8988T (cell line): ENCODE measurements at regions not wholly inside any gene's neighbourhood (a gene's known extent, or its start where the extent isn't known, plus 50 kb on each side); places are given as distances from the start of the nearest gene placed in this dataset.
"Not testable (repeated sequence)": the region's sequence is repeated elsewhere in the genome, so short reads cannot be mapped to it uniquely, and the experiment has no call there.

ENCODE experiments used
- DNase-seq: peaks from one replicate; pipeline ENCODE4 v3.0.0; 2011

- DNase-seq = no peak
Measured at GRCh38 chr6:169918239-169918953, 167.0 kb downstream of the ERMARD start.

- no peak for DNase-seq
Measured at GRCh38 chr6:169917153-169917552, 165.7 kb downstream of the ERMARD start.

- DNase-seq = no peak
Measured at GRCh38 chr6:169915769-169916550, 164.5 kb downstream of the ERMARD start.

- not testable (repeated sequence) for DNase-seq
Measured at GRCh38 chr6:169913745-169914144, 162.3 kb downstream of the ERMARD start.

DNA sequence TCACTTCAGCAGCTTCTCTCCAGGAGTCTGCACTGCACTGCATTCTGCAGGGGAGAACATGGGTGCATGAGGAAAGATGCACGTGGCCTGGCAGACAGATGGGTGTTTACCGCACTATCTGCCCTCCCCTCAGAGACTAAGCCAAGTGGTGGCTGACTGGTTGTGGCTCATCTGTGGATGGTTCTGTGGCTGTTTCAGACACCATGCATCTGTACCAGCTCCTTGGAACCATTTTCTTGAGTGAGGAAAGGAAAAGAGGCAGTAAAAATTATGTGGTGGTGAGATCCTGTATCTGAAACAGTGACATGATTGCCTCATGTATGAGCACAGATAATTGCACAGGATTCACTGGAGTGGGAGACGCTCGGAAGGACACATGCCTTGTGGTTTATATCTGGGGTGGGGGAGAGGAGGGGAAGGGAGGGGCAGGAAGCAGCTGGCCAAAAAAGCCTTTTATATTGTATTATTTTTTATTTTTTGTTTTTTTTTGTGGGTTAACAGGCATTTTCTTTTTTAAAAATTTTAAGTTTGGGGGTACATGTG lies 161.7 kb downstream of the ERMARD start:
- no peak for DNase-seq

GRCh38 chr6:169912266-169913095 lies 161.1 kb downstream of the ERMARD start:
- DNase-seq = no peak

DNA sequence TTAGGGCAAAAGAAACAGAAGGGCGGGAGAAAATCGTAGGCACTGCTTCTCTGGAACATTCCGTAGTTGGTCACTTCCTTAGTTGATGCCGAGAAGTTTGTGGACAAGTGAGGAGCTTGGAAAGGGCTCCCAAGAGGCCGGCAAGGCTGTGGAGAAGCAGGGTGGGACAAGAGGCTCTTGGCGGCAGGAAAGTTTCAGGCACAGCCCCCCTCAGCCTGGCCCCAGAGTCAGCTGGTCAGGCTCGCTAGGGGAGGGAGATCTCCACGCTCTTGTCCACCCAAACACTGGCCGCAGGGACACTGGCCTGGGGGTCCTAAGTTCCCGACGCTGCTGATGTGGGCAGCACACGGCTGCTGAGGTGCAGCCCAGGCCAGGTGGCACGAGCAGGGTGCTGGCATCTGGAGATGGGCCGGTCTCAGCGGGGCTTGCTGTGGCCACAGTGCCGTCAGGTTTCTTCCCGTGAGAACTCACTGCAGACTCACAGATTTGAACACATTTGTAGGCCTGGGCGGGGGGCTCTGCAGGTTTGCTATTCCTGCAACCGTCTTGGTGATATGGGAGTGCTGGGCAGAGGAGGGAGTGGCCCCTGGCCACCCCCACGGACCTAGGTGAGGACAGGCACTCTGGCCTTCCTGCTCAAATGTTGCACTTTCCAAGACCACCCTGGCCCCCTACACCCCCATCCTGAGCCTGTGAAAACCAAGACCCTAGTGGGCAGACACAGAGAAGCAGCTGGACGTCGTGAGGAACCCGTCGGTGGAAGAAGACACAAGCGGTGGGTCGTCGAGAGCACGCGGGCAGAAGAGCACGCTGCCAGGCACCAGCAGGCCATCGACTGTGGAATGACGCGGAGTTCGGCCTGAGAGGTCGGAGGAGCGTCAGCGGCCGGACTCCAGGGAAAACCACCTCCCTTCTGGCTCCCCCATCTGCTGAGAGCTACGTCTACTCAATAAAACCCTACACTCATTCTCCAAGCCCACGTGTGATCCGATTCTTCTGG lies 160.1 kb downstream of the ERMARD start:
- no peak for DNase-seq

- no peak for DNase-seq
Measured at GRCh38 chr6:169909113-169909512, 157.7 kb downstream of the ERMARD start.

DNA sequence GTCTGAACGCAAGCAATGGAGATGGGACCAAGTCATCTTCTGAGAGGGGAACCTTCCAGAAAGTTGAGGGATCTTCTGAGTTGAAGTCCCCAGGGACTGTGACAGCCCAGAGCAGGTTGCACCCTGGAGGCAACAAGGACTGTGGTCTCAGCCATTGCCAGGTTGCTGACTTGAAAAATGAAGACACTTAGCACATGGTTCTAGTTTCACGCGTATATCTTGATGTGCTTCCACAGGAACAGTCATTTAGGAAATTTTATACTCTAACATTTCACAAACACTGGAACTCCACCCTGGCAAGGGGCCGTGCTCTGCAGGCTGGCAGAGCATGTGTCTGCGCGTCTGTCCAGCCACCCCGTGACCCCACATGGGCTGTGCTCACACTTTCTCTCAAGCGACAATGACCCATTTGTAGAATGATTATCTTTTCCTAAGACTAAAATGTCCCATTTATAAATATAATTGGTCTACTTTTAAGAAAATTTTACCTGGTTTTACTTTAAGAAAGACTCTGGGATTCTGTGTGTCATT lies 157.0 kb downstream of the ERMARD start:
- DNase-seq = no peak

GRCh38 chr6:169907419-169908115 lies 156.1 kb downstream of the ERMARD start:
- no peak for DNase-seq

GRCh38 chr6:169906688-169907418 lies 155.4 kb downstream of the ERMARD start:
- no peak for DNase-seq

DNA sequence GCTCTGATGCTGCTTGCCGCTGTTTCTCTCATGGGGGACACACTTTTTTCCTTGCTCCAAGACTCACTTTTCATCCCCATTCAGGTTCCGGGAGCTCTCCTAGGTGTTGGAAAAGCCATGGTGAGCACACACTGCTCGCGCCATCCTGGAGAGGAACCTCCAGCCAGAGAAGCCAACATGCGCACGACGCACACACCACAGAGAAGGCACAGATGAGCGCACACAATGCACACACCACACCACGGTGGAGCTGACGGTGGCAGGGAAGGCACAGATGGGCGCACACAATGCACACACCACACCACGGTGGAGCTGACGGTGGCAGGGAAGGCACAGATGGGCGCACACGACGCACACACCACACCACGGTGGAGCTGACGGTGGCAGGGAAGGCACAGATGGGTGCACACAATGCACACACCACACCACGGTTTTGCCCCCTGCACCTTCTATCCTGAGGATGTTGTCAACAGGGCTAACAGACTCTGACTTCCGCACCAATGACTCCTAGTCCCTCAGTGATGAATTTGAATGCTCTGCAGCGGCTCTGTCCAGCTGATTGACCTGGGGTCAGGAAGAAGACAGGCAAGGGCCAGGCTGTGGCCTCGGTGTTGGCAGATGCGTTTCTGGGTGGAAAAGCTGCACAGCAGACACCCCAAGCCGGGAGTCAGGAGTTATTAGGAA lies 154.7 kb downstream of the ERMARD start:
- DNase-seq = no peak

GRCh38 chr6:169905041-169905807 lies 153.8 kb downstream of the ERMARD start:
- no peak for DNase-seq

GRCh38 chr6:169904051-169904922 lies 152.9 kb downstream of the ERMARD start:
- no peak for DNase-seq

GRCh38 chr6:169903122-169903521 lies 151.7 kb downstream of the ERMARD start:
- DNase-seq = no peak

- DNase-seq = no peak
Measured at GRCh38 chr6:169902604-169903003, 151.2 kb downstream of the ERMARD start.

DNA sequence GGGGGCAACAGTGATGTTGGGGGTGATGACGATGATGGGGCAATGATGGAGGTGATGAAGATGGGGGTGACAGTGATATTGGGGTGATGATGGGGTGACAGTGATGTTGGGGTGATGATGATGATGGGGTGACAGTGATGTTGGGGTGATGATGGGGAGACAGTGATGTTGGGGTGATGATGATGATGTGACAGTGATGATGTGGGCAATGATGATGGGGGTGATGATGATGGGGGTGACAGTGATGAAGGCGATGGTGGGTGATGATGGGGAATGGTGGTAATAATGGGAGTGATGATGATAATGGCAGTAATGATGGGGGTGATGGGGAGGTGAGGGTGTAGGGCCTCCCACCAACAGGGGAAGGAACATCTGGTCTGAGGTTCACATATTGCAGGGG lies 150.6 kb downstream of the ERMARD start:
- DNase-seq = no peak
